K562 (cell line): ENCODE measurements at regions not wholly inside any gene's neighbourhood (a gene's known extent, or its start where the extent isn't known, plus 50 kb on each side); places are given as distances from the start of the nearest gene placed in this dataset.
"Not testable (repeated sequence)": the region's sequence is repeated elsewhere in the genome, so short reads cannot be mapped to it uniquely, and the experiment has no call there.

Experiments used
- SMAD3 ChIP-seq: fragments of 450-650 bp; formaldehyde crosslinking; conservative IDR thresholded peaks from 2 replicates; pipeline ENCODE4 v1.4.0; 2020; ENCODE audit warnings: mild to moderate bottlenecking
- ZC3H11A ChIP-seq: IDR thresholded peaks from 2 replicates; pipeline ENCODE4 v1.6.1; 2012; ENCODE audit warnings: low read depth, low read length, improper control_type of control experiment
- TF ChIP-seq, protein P1 (sequence below), 3 experiments: IDR thresholded peaks in 2 of 3; conservative IDR thresholded peaks in 1 of 3; 2 replicates each; pipeline ENCODE4 v1.5.1; 2011 to 2012; ENCODE audit warnings: low read length in 3 of 3, mild to moderate bottlenecking in 3 of 3, control low read depth in 2 of 3, improper control_type of control experiment in 1 of 3, inconsistent platforms in 1 of 3, low read depth in 1 of 3, mixed read lengths in 1 of 3, moderate library complexity in 1 of 3; ENCODE audit not compliant: insufficient read depth in 2 of 3

DNA sequence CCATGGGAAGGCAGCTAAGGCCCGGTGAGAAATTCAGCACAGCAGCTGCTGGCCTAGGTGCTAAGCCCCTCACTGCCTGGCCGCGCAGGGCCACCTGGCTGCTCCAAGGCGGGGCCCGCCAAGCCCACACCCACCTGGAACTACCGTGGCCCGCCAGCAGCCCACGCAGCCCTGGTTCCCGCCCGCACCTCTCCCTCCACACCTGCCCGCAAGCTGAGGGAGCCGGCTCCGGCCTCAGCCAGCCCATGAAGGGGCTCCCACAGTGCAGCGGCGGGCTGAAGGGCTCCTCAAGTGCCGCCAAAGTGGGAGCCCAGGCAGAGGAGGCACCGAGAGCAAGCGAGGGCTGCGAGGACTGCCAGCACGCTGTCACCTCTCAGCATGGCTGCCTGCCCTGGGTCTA lies 146.9 kb upstream of the APOOL start:
- TF ChIP-seq ZC3H11A; SMAD3 (CRISPR knock-in tag): not testable (repeated sequence)
- TF ChIP-seq, protein P1, sequence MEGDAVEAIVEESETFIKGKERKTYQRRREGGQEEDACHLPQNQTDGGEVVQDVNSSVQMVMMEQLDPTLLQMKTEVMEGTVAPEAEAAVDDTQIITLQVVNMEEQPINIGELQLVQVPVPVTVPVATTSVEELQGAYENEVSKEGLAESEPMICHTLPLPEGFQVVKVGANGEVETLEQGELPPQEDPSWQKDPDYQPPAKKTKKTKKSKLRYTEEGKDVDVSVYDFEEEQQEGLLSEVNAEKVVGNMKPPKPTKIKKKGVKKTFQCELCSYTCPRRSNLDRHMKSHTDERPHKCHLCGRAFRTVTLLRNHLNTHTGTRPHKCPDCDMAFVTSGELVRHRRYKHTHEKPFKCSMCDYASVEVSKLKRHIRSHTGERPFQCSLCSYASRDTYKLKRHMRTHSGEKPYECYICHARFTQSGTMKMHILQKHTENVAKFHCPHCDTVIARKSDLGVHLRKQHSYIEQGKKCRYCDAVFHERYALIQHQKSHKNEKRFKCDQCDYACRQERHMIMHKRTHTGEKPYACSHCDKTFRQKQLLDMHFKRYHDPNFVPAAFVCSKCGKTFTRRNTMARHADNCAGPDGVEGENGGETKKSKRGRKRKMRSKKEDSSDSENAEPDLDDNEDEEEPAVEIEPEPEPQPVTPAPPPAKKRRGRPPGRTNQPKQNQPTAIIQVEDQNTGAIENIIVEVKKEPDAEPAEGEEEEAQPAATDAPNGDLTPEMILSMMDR (IDR thresholded peaks at IDR 0.05 in 2 of 3, conservative IDR thresholded peaks at IDR 0.05 in 1 of 3; ENCODE audit: insufficient read depth in 2 of 3, low read depth in 1 of 3, low read length in 3 of 3): not testable (repeated sequence)
